Activated CD8-positive, alpha-beta memory T cell treated with anti-CD3 and anti-CD28 coated beads, Interleukin-2, amount 50 U/mL, for 24 hours (primary cell): ENCODE measurements at regions not wholly inside any gene's neighbourhood (a gene's known extent, or its start where the extent isn't known, plus 50 kb on each side); places are given as distances from the start of the nearest gene placed in this dataset.

ENCODE experiments used
- DNase-seq: peaks from one replicate; pipeline ENCODE4 v3.0.0-alpha.2; 2020; ENCODE audit errors: extremely low read depth

DNA sequence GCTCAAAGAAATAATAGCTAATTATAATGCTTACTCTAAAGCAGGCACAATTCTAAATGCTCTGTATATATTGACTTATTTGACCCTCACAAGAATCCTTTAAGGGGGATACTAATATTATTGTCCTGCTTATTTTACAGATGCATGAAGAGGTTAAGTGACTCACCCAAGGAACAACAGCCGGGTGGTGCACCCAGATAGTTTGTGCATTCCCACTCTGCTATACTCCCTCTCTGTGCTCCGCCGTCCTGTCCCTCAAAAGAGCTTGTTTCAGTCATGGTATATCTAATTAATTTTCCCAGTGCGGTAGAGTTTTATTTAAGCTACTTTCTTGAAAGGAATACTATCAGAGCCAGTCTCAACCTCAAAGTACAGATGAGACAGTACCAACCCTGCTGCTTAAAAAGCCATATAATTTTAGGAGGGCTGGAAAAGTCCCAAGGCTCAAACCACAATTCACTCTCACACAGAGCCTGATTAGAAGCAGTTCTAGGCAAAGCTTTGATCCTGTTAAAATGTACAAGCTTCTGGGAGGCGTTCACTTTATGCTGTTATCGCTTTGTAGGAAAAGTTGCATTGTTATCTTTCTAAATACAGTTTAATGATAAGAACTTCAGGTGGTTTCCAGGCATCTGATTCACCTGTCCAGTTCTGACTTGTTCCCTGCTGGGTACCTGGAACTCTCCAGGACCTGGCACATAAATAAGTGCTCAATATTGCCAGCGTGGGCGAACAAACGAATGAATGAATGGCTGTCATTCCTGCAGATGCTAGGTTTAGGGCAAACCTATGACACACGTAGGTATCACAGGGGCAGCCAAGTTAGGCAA, 261.5 kb upstream of the KLF14 start:
- no peak for DNase-seq

DNA sequence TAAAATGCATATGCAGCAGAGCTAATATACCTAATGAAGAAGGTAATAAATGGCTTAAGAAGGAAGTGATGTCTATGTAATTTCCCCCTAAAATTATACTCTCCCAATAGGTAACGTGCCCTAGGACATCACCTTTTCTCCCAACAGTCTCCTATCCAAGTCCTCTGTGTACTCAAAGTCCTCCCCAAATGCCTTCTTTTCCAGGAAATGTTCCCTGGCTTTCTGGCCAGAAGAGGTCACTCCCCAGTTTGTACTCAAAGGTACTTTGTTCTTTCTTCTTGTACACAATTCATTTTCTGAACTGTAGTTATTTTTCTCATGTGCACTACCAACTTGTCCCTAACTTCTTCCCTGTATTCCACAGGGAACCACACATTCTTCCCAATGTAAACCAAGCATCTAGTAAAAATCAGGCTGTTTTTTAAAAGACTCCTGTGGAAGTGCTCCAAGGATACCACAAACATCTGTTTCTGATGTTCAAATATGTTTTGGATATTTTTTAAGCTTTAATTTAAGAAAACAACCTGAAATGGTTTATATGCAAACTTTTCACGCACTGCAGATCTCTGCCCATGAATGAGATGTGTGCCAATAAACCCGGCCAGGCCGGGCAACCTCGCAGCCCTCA, 262.3 kb upstream of the KLF14 start:
- no peak for DNase-seq

DNA sequence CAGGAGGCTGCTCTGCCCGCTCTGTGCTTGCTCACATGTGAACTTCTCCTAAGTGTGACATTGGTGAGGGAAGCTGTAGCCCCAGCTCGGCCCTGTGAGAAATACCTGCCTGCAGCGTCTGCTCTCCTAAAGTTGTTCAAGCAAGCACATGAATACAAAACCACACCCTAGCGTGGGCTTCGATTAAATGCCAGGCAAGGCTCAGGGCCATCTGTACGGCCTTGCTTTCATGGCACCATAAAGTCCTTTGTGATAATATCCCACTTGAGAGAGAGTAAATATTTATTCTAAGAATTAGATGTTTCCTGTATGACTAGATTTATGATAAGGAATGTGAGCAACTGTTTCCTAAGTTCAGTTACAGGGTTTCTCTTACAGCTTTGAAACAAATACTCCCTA, 262.8 kb upstream of the KLF14 start:
- no peak for DNase-seq

DNA sequence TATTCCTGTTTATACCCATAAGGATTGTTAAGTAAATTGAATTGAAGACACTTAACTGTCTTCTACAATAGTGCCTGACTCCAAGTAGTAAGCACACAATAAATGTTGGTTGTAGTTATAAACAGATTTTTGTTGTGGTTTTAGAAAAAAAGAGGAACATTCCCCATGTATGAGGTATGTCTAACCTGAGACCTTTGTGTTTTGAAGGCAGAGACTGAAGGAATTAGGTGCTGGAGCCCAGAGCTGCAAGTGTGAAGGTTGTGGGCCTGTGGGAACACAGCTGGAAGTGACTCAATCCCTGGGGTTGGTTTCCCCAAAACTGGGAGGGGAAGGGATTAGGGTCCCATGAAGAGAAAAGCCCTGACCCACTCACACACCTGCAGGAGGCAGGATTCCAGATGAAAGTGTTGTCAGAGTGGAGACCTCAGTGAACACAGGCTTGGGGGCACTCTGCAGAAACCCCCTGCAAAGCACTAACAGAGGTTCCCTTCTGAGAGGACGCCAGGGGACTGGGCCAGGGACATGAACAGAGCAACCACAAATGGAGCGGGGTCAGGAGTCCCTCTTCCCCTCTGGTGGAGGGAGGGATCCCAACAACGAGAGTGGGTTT, 265.1 kb upstream of the KLF14 start:
- no peak for DNase-seq

DNA sequence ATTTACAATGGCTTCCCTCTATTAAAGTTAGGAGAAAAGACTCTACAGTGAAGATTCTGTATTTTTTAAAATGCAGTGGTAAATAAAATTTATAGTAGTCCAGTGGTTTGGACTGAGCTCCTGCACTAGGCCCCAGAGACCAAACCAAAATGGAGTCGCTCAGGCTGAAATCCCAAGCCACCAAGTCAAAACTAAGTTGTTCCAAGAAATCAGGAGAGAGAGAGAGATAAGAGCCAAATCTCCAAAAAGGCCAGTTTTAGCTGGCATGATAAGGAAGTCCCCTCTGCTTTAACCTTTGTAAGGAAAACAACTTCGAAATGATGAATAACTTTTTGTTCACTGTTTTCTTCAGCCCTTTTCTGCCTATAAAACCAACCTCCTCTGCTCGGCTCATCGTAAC, 265.9 kb upstream of the KLF14 start:
- no peak for DNase-seq

DNA sequence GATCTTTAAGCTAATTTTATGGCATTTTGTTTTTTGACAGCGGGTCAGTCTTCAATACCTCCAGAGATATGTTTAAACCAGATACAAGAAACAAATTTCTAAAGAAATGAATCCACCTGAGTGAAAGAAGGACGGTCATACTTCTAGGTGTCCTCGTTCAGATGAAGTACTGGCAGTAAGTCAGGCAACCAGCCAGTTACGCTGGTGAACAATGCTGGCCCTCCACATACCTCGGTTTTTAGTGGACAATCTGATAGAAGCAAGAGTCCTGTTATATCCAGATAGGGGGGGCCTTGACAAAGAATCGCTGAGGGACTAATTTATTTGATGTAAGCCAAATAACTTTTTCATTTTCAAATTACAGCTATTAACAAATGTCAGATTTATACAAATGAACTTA, 266.4 kb upstream of the KLF14 start:
- no peak for DNase-seq

DNA sequence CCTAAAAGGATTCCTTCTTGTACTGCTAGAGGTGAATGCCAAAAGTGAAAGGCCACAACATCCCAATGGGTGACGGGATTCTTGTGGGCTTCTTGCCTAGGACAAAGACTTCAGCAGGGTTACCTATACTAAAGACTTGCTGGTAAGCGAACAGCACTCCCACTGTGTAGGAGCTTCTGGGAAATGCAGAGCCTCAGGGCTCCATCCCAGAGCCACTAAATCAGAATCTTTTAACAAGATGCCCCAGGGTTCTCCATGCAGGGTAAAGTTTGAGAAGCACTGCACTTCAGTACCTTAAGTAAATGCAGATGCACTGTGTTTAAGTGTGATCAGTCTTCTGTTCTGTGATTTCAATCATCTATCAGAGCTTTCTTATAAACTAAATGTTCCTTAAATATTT, 266.9 kb upstream of the KLF14 start:
- no peak for DNase-seq

DNA sequence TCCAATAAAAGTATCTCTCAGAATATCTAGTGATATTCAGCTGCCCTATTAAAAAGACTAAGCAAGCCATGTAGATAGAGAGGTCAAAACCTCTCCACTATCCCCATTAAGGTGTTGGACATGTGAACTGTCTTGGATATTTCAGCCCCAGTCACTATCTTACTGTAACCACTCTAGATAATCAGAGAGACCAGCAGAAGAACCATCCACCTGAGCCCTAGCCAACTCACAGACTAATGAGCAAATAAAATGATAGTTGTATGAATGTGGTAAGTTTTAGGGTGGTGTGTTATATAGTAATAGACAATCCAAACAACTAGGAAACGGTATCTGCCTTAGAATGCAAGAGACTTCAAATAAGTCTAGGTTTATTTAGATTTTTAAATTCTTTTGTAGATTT, 268.6 kb upstream of the KLF14 start:
- no peak for DNase-seq

DNA sequence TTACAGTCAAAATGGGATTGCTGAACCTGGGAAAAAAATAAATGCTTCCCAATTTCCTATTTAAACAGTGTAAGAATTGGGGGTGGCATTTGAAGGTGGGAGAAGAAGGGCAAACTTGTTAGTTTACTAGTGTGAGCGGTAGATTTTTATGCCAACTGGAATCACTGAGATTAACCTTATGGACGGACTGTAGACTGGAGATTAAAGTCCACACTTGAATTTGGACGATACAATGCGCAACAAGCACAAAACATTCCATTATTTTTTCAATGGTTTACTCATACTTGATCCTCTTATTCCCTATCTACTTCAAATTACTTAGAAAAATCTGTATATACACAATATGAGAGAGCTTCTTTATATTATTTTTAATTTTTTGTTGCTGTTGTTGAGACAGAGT, 269.6 kb upstream of the KLF14 start:
- DNase-seq = no peak

DNA sequence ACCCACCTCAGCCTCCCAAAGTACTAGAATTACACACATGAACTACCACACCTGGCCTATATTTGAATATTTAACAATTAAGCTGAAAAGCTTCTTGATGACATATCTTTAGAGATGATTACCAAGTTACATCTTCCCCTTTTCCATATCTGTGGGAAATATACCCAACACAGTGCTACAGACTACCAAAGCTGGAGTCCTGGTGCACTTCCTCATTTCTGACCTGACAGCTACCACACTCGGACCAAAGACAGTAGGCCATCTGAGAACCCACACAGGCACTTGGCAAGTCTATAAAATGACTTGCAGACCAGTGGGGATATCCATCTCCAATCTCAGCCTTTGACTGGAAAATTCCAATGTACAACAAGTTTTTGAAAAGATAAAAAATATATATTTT, 270.4 kb upstream of the KLF14 start:
- DNase-seq = no peak

DNA sequence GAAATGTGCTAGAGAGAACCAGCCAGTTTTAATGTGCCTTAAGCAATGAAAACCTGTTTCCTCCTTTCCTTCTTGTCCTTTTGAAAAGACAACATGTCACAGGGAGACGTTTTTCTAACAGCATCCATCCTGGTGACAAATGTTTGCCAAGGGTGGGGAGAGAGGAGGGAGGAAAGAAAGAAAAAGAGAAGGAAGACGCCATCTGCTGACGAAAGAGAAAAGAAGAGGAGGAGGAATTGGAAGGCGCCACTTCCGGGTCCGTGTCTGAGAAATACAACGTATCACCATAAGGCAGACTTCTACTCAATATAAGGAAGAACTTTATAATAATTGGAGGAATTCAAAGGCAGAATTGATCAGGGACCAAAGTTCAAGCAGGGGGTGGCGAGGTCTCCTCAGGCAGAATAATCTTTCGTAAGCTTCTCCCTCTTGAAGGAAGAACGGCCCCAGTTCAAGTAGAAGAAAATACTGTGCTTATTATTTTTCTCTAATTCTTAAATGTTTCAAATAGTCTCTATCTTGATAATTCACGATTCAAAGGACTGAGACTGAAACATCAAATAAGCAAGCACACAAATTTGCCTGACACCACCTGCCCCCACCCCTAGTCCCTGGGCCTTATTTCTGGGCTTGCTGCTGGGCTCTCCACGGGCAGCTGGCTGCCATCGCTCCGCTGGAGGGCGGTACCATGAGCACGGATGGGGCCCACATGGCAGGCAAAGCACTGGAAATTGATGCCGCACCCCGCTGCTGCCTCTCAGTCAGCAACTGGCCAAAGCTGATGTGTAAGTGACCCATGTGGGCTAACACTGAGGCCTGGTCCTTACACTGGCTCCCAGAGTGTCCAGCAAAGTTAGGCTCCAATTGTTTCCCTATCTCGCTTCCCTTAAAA, 273.7 kb upstream of the KLF14 start:
- DNase-seq = no peak

DNA sequence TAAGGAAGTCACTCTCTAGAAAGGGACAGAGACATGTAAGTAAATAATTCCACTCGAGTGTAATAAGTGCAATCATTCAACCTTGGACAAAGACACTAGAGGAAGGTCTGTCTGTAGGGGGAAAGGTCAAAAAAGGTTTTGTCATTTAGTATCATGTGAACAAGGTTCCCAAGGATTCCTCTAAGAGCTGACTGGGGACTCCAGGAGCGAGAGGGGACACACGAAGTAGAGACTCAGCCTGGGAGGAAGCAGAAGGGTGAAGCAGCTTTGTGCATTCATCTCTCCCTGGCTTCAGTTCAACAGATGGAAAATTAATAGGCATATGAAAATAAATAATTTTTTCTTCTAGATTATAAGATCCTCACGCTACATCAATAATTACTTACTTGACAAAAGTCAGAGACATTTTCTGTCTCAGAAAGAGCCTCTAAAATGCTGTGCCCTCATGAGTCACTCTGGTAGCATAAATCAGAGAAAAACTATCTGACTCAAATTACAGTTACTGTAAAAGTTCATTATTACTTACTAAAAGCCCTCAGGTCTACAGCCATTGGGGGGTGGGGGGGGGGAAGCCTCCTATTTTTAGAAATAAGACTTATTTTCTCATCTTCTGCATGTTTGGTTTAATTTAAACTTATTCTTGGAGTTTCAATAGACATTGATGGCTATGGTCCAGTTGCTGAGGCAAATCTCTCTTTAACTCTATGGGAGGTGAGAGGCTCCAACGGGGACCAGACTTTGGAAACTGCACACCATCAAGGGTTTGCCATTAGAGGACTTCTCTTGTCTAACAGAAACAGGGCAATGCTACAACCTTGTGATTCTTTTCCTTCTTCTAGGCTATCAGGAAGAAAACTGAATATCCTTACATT, 275.1 kb upstream of the KLF14 start:
- no peak for DNase-seq

DNA sequence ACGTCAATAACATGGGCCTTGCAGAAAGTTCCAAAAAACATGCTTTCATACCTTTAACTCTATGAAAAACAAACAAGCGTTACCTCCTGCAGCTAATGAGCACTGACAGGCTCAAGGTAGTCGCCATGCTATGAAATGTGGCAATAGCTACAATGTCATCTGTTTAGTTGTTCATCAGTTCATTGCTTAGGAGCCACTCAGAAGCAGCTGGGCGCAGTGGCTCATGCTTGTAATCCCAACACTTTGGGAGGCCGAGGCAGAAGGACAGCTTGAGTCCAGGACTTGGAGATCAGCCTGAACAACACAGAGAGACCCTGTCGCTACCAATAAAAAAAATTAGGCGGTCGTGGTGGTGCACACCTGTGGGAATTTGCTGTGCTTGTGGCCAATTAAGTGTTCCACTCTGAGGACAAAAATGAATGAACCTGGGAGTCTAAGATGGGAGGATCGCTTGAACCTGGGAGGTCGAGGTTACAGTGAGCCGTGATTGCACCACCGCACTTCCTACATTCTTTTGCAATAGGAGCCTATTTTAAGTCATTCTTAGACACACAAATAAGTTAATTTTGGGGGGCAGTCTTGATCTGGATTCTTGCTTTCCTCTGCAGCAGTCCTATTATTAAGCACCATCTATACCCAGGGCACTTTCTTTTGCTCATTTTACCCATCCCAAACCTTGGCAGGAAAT, 276.2 kb upstream of the KLF14 start:
- no peak for DNase-seq

DNA sequence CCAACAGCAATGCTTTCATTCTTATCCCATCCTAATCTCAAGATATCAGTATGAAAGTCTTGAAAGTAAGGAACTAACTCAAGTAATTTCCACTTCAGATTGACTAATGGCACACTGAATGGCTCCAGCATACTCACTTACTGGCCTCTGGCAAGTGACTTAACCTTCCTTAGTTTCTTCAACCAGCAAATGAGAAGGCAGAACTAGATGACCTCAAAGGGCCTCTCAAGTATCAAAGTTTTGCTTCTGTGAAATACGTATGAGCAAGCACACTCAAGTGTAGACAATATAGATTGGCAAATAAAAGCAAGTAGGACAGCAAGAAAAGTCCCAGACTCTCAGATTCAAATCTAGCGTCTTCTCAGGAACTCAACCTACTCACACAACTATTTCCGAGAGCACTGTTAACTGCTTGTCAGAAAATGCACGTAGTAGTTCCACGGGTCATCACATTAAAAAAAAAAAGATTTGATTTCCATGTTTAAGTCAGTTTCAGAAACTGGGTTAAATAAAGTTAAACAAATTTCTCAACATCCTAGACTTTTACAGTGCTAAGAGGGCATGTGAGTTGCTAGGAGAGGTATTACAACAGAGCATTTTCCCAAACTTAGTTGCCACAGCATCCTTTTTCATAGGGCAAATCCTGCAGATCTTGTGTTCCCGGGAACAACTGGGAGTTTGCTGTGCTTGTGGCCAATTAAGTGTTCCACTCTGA, 276.9 kb upstream of the KLF14 start:
- DNase-seq = no peak

DNA sequence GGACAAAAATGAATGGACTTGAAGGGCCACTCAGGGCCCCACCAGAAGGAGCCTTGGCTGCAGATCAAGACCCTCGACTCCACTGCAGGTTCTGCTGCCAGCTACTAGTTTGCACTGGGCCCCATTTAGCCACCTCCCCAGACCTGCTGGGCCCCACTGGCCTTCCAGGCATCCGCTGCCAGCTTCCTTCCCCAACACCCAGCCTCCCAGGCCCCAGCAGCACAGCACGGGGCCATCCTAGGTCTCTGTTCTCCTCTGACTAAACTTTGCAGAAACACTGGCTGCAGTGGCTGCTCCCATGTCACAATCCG, 277.4 kb upstream of the KLF14 start:
- no peak for DNase-seq

DNA sequence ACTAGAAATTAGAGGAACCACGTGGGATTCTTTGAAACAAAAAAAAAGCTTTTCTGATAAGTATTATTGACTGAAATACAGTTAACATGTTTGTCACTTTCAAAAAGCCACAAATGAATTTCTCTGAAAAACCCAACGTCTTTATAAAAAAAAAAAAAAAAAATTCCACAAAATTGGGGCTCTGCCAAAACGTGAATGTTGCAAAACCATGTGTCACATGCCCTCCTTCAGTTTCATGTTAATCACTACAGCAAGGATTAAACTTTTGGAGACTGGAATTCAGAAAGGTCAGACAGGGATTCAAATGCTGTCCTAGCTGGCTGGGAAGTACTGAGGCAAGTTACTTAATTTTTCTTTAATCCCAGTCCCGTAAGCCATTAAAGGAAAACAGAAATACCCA, 278.0 kb upstream of the KLF14 start:
- no peak for DNase-seq

DNA sequence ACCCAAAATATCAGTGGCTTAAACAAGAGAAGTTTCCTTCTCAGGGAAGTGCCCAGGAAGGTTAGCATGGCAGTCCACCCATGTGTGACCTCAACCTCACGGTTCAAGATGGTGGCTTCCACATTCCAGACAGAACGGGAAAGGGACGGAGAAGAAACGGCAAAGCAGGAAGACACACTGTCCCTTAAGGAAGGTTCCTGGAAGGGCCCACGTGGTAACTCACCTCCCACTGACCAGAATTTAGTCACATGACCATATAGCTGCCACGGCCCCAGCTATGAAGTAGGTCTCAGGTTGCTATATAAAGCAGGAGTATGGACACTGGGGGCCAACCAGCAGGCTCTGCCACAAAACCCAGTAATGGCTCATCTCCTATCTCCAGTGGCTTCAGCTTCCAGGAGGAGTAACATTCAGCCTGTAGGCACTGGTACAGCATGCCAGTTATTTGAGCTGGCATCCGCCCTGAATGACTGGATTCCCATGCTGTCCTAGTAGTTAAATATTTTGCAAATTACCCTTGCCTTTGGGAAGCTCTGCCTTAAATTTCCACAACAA, 278.5 kb upstream of the KLF14 start:
- DNase-seq = no peak

DNA sequence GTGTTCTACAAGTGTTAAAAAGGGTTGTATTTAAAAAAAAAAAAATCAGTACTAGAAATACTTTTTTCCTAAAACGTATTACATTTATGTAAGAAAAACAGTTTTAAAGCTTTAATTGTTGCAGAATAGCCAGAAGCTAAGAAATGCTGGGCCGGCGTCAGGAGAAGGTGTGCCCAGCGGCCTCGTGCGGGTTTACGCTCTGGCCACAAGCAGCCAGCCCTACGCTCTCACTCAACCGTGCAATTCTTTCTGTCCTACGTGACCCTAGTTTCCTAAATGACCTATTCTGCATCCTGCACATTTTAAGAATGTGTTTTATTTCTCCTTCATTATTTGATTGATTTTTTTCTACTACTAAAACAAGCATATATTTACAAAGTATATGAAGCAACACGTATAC, 279.7 kb upstream of the KLF14 start:
- no peak for DNase-seq

DNA sequence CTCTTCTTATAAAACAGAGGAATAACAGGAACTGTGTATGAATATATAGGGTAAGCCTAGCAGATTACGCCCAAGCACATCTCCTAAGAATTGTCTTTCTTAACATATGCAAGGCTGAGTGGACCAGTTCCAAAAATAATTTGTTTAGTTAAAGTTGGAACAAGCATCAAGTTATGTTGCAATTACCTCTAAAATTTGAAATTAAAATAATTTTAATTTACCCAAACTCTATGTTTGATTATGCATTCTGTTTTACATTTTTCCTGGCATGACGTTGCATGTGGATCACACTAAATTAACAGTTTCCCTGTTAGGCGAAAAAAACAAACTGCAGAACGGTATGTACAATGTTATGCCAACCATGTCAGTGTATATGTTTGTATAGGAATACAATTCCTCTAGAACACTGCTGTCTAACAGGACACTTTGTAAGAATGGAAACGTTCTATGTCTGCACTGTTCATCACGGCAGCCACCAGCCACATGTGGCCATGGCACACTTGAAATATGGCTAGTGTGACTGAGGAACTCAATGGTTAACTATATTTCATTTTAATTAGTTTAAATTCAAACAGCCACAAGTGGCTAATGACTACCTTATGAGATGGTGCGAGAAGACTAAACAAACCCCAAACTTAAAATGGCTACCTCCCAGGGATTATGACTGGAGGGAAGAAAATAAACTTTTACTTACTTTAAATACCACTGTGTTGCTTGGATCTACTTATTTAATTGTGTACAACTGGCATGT, 281.1 kb upstream of the KLF14 start:
- no peak for DNase-seq
